ENCODE measurements at regions not wholly inside any gene's neighbourhood (a gene's known extent, or its start where the extent isn't known, plus 50 kb on each side); places are given as distances from the start of the nearest gene placed in this dataset.

DNA sequence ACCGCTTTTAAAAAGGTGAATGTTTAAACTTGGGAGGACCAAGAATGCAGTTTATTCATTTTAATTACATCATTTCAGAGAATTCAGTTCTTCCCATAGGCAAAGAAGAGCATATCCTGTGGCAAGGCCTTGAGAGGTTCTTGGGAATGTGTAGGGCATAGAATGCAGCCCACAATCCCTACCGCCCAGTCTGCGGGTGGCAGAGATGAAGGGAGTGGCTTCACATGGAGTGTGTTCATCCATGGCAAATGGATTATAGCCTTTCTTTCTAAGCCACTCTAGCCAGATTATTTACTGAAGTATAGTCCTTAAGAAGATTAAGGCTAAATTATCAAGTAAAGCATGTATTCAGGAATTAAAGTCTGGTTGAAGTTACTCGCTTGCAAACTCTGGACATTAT, 97.4 kb downstream of the TSPAN8 start:
- TF ChIP-seq PPARA (CRISPR knock-in tag; IDR thresholded peaks at IDR 0.05; ENCODE audit: borderline replicate concordance) (no peak), BACH2 (CRISPR knock-in tag; IDR thresholded peaks at IDR 0.05; ENCODE audit: borderline replicate concordance) (no peak), ARNTL (CRISPR knock-in tag; IDR thresholded peaks at IDR 0.05; ENCODE audit: borderline replicate concordance, low read depth) (no peak), GLIS3 (CRISPR knock-in tag; IDR thresholded peaks at IDR 0.05) (no peak), TCF4 (CRISPR knock-in tag; IDR thresholded peaks at IDR 0.05; ENCODE audit: borderline replicate concordance) (no peak), ZNF70 (CRISPR knock-in tag; IDR thresholded peaks at IDR 0.05) (no peak), CSRNP3 (CRISPR knock-in tag; IDR thresholded peaks at IDR 0.05) (no peak), RARB (CRISPR knock-in tag; IDR thresholded peaks at IDR 0.05) (no peak), ZNF565 (CRISPR knock-in tag; conservative IDR thresholded peaks at IDR 0.05; ENCODE audit: low read depth) (no peak)
- TF ChIP-seq, protein P1, sequence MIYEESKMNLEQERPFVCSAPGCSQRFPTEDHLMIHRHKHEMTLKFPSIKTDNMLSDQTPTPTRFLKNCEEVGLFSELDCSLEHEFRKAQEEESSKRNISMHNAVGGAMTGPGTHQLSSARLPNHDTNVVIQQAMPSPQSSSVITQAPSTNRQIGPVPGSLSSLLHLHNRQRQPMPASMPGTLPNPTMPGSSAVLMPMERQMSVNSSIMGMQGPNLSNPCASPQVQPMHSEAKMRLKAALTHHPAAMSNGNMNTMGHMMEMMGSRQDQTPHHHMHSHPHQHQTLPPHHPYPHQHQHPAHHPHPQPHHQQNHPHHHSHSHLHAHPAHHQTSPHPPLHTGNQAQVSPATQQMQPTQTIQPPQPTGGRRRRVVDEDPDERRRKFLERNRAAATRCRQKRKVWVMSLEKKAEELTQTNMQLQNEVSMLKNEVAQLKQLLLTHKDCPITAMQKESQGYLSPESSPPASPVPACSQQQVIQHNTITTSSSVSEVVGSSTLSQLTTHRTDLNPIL (CRISPR knock-in tag; IDR thresholded peaks at IDR 0.05; ENCODE audit: low read depth) = no peak
- TF ChIP-seq, protein P2, sequence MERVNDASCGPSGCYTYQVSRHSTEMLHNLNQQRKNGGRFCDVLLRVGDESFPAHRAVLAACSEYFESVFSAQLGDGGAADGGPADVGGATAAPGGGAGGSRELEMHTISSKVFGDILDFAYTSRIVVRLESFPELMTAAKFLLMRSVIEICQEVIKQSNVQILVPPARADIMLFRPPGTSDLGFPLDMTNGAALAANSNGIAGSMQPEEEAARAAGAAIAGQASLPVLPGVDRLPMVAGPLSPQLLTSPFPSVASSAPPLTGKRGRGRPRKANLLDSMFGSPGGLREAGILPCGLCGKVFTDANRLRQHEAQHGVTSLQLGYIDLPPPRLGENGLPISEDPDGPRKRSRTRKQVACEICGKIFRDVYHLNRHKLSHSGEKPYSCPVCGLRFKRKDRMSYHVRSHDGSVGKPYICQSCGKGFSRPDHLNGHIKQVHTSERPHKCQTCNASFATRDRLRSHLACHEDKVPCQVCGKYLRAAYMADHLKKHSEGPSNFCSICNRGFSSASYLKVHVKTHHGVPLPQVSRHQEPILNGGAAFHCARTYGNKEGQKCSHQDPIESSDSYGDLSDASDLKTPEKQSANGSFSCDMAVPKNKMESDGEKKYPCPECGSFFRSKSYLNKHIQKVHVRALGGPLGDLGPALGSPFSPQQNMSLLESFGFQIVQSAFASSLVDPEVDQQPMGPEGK (CRISPR knock-in tag; IDR thresholded peaks at IDR 0.05; ENCODE audit: borderline replicate concordance) = no peak
